Panc1 (cell line): ENCODE measurements at regions not wholly inside any gene's neighbourhood (a gene's known extent, or its start where the extent isn't known, plus 50 kb on each side); places are given as distances from the start of the nearest gene placed in this dataset.

Source experiments
- CTCF ChIP-seq: fragments of 450-650 bp; IDR thresholded peaks from 2 replicates; pipeline ENCODE4 v1.5.1; 2017; ENCODE audit warnings: mild to moderate bottlenecking
- POLR2AphosphoS5 ChIP-seq: IDR thresholded peaks from 2 replicates; pipeline ENCODE4 v1.6.1; 2012; ENCODE audit warnings: mild to moderate bottlenecking, low read depth, low read length, moderate library complexity
- TCF7L2 ChIP-seq: IDR thresholded peaks from 2 replicates; pipeline ENCODE4 v1.6.1; 2011; ENCODE audit warnings: mild to moderate bottlenecking, low read depth, low read length, inconsistent platforms
- TF ChIP-seq, protein P1 (sequence below), 2 experiments: IDR thresholded peaks; 2 replicates each; pipeline ENCODE4 v1.6.1; 2011 to 2012; ENCODE audit warnings: low read depth in 2 of 2, control low read depth in 1 of 2, low read length in 1 of 2, mild to moderate bottlenecking in 1 of 2, moderate library complexity in 1 of 2; ENCODE audit not compliant: insufficient read depth in 1 of 2

DNA sequence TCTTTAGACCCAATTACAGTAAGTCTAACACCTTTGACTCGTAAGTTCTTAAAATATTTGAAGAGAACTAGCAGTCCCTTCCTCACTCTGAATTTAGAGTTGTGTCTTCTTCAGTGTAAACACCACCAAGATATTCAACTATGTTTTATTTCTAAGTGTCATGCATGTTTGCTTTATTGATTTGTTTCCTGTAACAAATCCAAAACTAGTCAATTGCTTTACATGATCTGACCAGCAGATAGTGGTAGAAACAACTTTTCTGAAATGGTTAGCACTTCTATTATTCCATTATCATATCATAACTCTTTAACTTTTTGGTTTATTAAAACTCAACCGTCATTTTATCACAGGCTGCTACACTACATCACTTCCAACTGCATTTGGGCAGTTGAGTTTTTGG, 90.1 kb downstream of the INHBA start:
- TF ChIP-seq CTCF (no peak), TCF7L2 (no peak), POLR2AphosphoS5 (no peak)
- TF ChIP-seq, protein P1, sequence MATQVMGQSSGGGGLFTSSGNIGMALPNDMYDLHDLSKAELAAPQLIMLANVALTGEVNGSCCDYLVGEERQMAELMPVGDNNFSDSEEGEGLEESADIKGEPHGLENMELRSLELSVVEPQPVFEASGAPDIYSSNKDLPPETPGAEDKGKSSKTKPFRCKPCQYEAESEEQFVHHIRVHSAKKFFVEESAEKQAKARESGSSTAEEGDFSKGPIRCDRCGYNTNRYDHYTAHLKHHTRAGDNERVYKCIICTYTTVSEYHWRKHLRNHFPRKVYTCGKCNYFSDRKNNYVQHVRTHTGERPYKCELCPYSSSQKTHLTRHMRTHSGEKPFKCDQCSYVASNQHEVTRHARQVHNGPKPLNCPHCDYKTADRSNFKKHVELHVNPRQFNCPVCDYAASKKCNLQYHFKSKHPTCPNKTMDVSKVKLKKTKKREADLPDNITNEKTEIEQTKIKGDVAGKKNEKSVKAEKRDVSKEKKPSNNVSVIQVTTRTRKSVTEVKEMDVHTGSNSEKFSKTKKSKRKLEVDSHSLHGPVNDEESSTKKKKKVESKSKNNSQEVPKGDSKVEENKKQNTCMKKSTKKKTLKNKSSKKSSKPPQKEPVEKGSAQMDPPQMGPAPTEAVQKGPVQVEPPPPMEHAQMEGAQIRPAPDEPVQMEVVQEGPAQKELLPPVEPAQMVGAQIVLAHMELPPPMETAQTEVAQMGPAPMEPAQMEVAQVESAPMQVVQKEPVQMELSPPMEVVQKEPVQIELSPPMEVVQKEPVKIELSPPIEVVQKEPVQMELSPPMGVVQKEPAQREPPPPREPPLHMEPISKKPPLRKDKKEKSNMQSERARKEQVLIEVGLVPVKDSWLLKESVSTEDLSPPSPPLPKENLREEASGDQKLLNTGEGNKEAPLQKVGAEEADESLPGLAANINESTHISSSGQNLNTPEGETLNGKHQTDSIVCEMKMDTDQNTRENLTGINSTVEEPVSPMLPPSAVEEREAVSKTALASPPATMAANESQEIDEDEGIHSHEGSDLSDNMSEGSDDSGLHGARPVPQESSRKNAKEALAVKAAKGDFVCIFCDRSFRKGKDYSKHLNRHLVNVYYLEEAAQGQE (IDR thresholded peaks at IDR 0.05; ENCODE audit: insufficient read depth in 1 of 2, low read depth in 2 of 2, low read length in 1 of 2), result no peak
